HL-60 (cell line): ENCODE measurements at regions not wholly inside any gene's neighbourhood (a gene's known extent, or its start where the extent isn't known, plus 50 kb on each side); places are given as distances from the start of the nearest gene placed in this dataset.

Source experiments
- DNase-seq, 2 experiments: peaks; one replicate each; pipeline ENCODE4 v3.0.0-alpha.2; 2010 to 2020; ENCODE audit warnings: low read depth in 1 of 2, low spot score in 1 of 2
- H3K27ac ChIP-seq: fragments of 250-450 bp; sonication (Bioruptor Pico); replicated peaks from 2 replicates; pipeline ENCODE4 v1.5.1; 2020; ENCODE audit warnings: mild to moderate bottlenecking, moderate library complexity
- H3K27me3 ChIP-seq: fragments of 250-450 bp; sonication (Bioruptor Pico); 2 replicates; pipeline ENCODE4 v1.5.1; 2021; ENCODE audit warnings: mild to moderate bottlenecking, moderate library complexity; ENCODE audit not compliant: insufficient read depth, poor library complexity, severe bottlenecking
- H3K4me3 ChIP-seq: replicated peaks from 2 replicates; pipeline ENCODE4 v1.5.1; 2011; ENCODE audit warnings: mild to moderate bottlenecking, control low read depth, low read length; ENCODE audit not compliant: insufficient read depth
- CTCF ChIP-seq: IDR thresholded peaks from one replicate; pipeline ENCODE4 v1.5.1; 2011; ENCODE audit warnings: low read length, control low read depth, inconsistent platforms; ENCODE audit not compliant: insufficient read depth
- GABPA ChIP-seq: IDR thresholded peaks from 2 replicates; pipeline ENCODE4 v1.6.1; 2012; ENCODE audit warnings: low read depth
- POLR2AphosphoS5 ChIP-seq: IDR thresholded peaks from 2 replicates; pipeline ENCODE4 v1.6.1; 2012; ENCODE audit warnings: low read depth
- REST ChIP-seq: IDR thresholded peaks from 2 replicates; pipeline ENCODE4 v1.6.1; 2012; ENCODE audit warnings: low read depth; ENCODE audit not compliant: insufficient replicate concordance
- SPI1 ChIP-seq: IDR thresholded peaks from 2 replicates; pipeline ENCODE4 v1.6.1; 2012; ENCODE audit warnings: low read depth, mild to moderate bottlenecking, borderline replicate concordance

GRCh38 chr10:63801166-63801565, 280.0 kb downstream of the REEP3 start:
- H3K27ac ChIP-seq, result no peak overlapping the region
- TF ChIP-seq CTCF, result no peak
- no peak for TF ChIP-seq POLR2AphosphoS5
- TF ChIP-seq GABPA, result no peak
- no peak for TF ChIP-seq REST
- TF ChIP-seq SPI1, result no peak
- no peak overlapping the region for H3K4me3 ChIP-seq
- no peak for DNase-seq
- H3K27me3 ChIP-seq, result no peaks in the 10 kb centered on the region

- no peak overlapping the region for H3K4me3 ChIP-seq
- H3K27me3 ChIP-seq, result no peaks in the 10 kb centered on the region
- TF ChIP-seq POLR2AphosphoS5, result no peak
- TF ChIP-seq CTCF, result no peak
- TF ChIP-seq REST, result no peak
- no peak for TF ChIP-seq GABPA
- TF ChIP-seq SPI1, result no peak
- no peak overlapping the region for H3K27ac ChIP-seq
- DNase-seq, result no peak
Measured at GRCh38 chr10:63806330-63806729, 285.1 kb downstream of the REEP3 start.

- H3K27ac ChIP-seq, result no peak overlapping the region
- no peaks in the 10 kb centered on the region for H3K27me3 ChIP-seq
- TF ChIP-seq GABPA (no peak), POLR2AphosphoS5 (no peak), SPI1 (no peak), CTCF (no peak)
- DNase-seq, result no peak
- H3K4me3 ChIP-seq, result no peak overlapping the region
Measured at GRCh38 chr10:63812501-63812900, 291.3 kb downstream of the REEP3 start.

- H3K4me3 ChIP-seq, result no peak overlapping the region
- no peaks in the 10 kb centered on the region for H3K27me3 ChIP-seq
- peak in 1 of 2 experiments; percentile 7 for DNase-seq
- TF ChIP-seq REST (no peak), CTCF (peak; percentile 2)
- no peak overlapping the region for H3K27ac ChIP-seq
Measured at GRCh38 chr10:63819753-63820329, 298.6 kb downstream of the REEP3 start.
